ENCODE measurements at regions not wholly inside any gene's neighbourhood (a gene's known extent, or its start where the extent isn't known, plus 50 kb on each side); places are given as distances from the start of the nearest gene placed in this dataset.
"Not testable (repeated sequence)": the region's sequence is repeated elsewhere in the genome, so short reads cannot be mapped to it uniquely, and the experiment has no call there.

DNA sequence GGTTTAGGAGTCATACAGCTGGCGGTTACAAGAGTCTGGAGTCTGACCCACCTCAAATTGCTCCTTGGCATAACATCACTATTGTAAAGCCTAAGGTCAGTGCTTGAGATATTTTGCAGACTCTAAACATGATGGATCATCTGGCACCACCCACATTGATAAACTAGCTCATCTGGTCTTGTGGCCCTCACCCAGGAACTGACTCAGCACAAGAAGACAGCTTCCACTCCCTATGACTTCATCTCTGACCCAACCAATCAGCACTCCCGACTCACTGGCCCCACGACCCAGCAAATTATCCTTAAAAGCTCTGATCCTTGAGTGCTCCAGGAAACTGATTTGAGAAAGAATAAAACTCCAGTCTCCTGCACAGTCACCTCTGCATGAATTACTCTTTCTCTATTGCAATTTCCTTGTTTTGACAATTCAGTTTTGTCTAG is 115.9 kb downstream of the CD24 start:
- peak in 1 of 2 donors; percentile 68 for DNase-seq
- Histone ChIP-seq H3K4me1 (peaks cover 0 to 3% (median 0%) of the 10 kb centered on the region in 4 donors), H3K4me3 (no peak overlapping the region), H3K36me3 (no peaks in the 10 kb centered on the region), H3K9me3 (peaks cover 0 to 16% (median 5%) of the 10 kb centered on the region in 4 donors), H3K27ac (no peak overlapping the region), H3K27me3 (no peaks in the 10 kb centered on the region)
- WGBS, 5 donors = 49 to 69% (median 63%) methylated on average over 3 of the region's 3 CpGs
- intact Hi-C loops (cut with DNase I; ENCODE audit: low total_unique reads) = no loop called here
- TF ChIP-seq POLR2AphosphoS5 (IDR thresholded peaks at IDR 0.05) (no peak), EP300 (IDR thresholded peaks at IDR 0.05) (no peak), POLR2A (IDR thresholded peaks at IDR 0.05) (no peak)
- TF ChIP-seq, protein P1, sequence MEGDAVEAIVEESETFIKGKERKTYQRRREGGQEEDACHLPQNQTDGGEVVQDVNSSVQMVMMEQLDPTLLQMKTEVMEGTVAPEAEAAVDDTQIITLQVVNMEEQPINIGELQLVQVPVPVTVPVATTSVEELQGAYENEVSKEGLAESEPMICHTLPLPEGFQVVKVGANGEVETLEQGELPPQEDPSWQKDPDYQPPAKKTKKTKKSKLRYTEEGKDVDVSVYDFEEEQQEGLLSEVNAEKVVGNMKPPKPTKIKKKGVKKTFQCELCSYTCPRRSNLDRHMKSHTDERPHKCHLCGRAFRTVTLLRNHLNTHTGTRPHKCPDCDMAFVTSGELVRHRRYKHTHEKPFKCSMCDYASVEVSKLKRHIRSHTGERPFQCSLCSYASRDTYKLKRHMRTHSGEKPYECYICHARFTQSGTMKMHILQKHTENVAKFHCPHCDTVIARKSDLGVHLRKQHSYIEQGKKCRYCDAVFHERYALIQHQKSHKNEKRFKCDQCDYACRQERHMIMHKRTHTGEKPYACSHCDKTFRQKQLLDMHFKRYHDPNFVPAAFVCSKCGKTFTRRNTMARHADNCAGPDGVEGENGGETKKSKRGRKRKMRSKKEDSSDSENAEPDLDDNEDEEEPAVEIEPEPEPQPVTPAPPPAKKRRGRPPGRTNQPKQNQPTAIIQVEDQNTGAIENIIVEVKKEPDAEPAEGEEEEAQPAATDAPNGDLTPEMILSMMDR (IDR thresholded peaks at IDR 0.05) = no peak

- intact Hi-C loops (cut with DNase I; ENCODE audit: low total_unique reads) = no loop called here
- DNase-seq = no peak
- Histone ChIP-seq H3K4me3 (no peak overlapping the region), H3K27ac (no peak overlapping the region), H3K36me3 (no peaks in the 10 kb centered on the region), H3K4me1 (peaks cover 0 to 3% (median 0%) of the 10 kb centered on the region in 4 donors), H3K27me3 (no peaks in the 10 kb centered on the region), H3K9me3 (peaks cover 0 to 12% (median 5%) of the 10 kb centered on the region in 4 donors)
- TF ChIP-seq, protein P1 (IDR thresholded peaks at IDR 0.05) = no peak
- TF ChIP-seq EP300 (IDR thresholded peaks at IDR 0.05) = no peak
- TF ChIP-seq POLR2AphosphoS5 (IDR thresholded peaks at IDR 0.05) = no peak
- no peak for TF ChIP-seq POLR2A (IDR thresholded peaks at IDR 0.05)
- WGBS, 5 donors = 81 to 89% (median 86%) methylated on average over 9 of the region's 9 CpGs
Measured at GRCh38 chr6:106857771-106858652, 116.5 kb downstream of the CD24 start.

DNA sequence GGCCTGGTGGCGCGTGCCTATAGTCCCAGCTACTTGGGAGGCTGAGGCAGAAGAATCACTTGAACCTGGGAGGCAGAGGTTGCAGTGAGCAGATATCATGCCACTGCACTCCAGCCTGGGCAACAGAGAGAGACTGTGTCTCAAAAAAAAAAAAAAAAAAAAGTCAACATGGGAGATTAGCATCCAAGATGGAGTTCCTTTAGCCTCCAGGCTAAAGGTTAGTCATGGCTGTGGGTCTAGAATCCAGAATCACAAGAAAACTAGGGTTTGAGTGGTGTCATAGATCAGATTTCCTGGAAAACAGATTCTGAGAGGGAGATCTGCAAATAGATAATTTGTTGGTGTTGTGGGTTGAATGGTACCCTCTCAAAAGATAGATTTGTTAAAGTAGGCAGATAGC is 117.2 kb downstream of the CD24 start:
- H3K9me3 ChIP-seq; H3K4me1 ChIP-seq; H3K27me3 ChIP-seq; H3K4me3 ChIP-seq; H3K27ac ChIP-seq; DNase-seq; intact Hi-C loops (cut with DNase I; ENCODE audit: low total_unique reads); H3K36me3 ChIP-seq: not testable (repeated sequence)
- 90 to 100% (median 93%) methylated on average over 2 of the region's 2 CpGs for WGBS, 5 donors

GRCh38 chr6:106856227-106856874 is 118.2 kb downstream of the CD24 start:
- no peak for DNase-seq
- Histone ChIP-seq H3K36me3 (no peaks in the 10 kb centered on the region), H3K9me3 (peaks cover 3 to 11% (median 9%) of the 10 kb centered on the region in 4 donors), H3K4me3 (no peak overlapping the region), H3K4me1 (peaks cover 0 to 3% (median 0%) of the 10 kb centered on the region in 4 donors), H3K27me3 (no peaks in the 10 kb centered on the region), H3K27ac (no peak overlapping the region)
- intact Hi-C loops (cut with DNase I; ENCODE audit: low total_unique reads) = no loop called here
- 73 to 84% (median 79%) methylated on average over 9 of the region's 9 CpGs for WGBS, 5 donors
- TF ChIP-seq, protein P1 (IDR thresholded peaks at IDR 0.05) = no peak
- no peak for TF ChIP-seq EP300 (IDR thresholded peaks at IDR 0.05)

Data from stomach (tissue), 8 donors.